NCI-H2107 treated with DMSO at 0.1 percent for 48 hours (cell line): ENCODE measurements at regions not wholly inside any gene's neighbourhood (a gene's known extent, or its start where the extent isn't known, plus 50 kb on each side); places are given as distances from the start of the nearest gene placed in this dataset.

ENCODE experiments used
- DNase-seq: peaks from one replicate; lab custom pipeline; 2025; ENCODE audit not compliant: unreplicated experiment; lab: John Stamatoyannopoulos, UW

DNA sequence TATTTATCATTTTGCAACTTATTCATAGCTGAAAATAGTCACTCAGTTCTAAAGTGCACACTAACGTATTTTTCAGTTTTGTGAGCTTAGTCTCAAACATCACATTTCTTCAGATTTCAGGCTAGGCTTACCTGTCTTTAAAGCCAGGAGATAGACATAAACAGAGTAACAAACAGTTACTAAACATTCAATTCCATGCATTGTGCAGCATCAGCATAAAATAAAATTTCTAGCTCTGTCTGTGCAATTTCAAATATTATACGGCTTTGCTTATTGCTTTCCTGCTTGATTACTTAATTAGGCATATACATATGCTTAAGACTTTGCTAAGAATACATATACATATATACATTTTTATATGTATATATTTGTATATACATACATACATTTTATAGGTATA lies 637.0 kb downstream of the NR4A2 start:
- no peak for DNase-seq

DNA sequence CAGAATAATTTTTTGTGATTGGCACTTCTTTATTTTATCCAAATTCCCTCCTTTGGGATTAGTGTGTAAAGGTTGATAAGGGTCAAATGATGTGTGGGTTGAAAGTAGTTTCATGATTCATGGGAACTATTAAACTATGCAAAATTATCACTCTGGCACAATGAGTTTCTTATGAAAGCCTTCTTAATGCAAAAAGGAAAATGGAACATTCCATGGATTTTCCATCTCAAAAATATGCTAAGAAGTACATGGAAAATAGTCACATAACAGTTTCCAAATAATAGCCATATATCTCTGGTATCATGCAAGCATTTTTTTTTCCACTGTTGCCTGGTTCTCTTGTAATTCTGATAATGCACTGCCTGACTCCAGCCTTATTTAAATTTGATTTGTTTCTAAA lies 639.7 kb downstream of the NR4A2 start:
- DNase-seq = no peak

DNA sequence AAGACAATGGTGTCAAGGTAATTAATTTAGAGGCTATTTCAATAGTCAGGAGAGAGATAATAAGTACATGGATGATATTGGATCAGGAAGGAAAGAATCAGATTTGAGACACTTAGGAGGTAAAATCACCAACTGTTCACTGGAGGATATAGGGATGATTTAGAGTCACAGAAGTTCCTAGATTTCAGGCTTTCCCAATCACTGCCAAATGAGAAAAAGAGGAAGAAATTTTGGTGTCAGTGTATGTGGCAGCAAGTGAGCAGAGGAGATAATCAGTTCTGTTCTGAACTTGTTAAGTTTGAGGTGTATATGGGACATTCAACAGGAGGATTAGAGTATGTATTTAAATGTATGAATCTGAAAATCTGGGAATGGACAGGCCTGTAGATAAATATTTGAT lies 640.4 kb downstream of the NR4A2 start:
- DNase-seq = no peak

DNA sequence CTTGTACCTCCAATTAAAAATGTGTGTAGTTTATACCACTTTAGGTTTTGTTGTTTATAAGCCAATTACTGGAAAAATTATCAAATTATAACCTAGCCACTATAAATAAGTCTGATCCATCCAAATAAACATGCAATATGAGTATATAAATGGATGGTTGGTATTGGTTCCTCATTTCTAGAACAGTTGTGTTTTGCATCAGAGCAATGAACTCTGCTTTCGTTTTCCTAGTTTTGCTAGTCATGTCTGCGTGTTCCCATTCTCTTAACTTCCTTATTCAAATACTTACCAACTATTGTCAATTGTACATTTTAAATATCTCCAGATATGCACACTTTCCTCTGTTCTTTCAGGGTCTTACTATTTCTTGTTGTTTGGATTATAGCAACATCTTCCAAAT lies 641.7 kb downstream of the NR4A2 start:
- DNase-seq = no peak

DNA sequence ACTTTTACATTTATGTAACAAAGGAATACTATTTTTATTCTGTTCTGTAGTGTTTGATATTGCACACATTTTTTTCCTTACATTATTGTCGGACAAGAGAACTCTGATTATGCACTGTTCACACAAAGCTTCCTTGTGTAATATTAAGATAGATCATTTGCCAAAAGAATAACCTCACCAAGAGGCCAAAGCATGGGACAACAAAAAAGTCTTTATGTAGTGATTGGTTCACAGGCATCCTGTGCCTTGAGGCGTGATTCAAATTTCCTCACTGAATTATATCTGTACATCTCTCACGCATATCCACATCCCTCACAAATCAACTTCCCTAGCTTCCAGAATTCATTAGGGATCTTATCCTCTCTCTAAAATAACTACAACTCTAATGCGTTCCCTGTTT lies 642.7 kb downstream of the NR4A2 start:
- no peak for DNase-seq

DNA sequence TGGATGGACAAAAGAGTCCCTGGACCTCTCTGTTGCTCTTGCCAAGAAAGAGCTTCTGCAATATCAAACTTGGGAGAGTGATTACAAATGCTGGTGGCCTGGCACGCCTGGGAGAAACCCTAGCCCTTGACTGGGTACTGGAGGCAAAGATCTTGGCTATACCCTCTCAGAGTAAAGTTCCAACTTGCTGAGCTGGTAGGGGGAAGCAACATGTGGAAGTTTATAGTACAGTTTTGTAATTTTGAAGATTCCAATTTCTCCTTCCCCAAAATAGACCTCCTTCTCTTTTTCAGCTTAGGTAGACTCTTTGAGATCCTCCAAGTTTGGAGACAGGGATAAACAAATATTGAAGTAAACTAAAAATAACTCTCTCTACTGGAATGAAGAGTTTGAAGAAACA lies 645.3 kb downstream of the NR4A2 start:
- DNase-seq = no peak

DNA sequence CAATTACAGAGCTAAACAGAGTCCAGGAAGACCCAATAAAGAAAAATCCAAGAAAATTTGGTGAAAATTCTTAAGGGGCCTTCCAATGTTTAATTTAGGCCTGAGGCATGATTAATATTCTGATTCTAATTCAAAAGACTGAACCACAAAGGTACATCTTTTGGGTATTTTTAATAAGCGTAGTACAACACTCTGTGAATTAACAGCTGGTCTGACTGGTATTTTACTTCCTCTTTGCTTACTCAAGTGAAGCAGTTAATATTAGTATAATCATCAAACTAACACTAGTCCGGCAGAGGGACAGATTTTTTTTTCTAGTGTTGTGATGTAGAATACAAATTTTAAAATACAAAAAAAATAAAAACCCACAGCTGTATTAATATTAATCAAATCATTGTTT lies 652.9 kb downstream of the NR4A2 start:
- DNase-seq = no peak

DNA sequence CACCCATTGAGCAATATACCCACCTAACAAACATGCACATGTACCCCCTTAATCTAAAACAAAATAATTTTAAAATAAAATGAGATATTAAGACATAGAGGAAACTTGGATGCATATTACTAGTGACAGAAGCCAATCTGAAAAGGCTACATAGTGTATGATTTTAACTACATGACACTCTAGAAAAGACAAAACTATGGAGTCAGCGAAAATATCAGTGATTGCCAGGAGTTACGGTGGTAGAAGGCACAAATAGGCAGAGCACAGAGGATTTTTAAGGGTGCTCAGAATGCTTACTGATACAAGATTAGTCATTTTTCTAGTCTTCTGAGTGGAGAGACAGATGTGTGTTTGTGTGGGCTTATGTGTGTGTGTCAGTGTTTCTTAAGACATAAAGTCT lies 656.6 kb downstream of the NR4A2 start:
- no peak for DNase-seq

DNA sequence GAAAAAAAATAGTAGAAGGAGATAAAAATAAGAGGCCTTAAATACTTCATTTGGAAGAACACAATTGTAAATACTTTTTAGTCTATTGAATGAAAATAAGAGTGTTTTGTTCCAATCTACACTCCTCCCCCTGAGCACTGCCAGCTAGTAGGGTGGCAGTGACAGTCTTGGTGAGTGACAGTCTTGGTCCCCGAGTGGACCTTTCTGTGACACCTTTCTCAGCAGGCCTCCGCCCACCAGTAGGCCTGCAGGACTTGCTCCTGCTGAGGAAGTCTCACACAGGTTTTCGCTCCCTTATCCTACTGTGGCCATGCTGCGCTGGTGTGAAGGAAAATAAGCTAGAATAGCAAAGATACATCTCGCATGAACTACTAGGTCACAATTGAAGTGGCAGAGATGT lies 666.8 kb downstream of the NR4A2 start:
- no peak for DNase-seq

DNA sequence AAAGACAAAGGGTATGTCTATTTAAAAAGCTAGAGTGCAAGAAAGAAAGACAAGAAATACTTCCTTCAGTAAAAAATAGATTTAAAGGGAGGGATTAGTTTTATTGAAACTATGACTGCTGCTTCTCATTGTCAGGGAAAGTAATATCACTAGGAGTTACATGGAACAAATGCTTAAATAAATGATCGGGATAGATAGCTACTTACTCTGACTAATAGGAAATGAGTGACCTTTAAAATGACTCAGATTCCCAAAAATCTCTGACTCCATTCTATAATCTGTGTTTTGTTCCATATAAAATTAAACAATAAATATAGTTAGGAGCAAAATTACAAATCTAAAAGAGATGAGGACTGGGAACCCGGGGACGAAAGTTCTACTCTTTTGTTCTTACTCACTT lies 669.3 kb downstream of the NR4A2 start:
- DNase-seq = no peak

DNA sequence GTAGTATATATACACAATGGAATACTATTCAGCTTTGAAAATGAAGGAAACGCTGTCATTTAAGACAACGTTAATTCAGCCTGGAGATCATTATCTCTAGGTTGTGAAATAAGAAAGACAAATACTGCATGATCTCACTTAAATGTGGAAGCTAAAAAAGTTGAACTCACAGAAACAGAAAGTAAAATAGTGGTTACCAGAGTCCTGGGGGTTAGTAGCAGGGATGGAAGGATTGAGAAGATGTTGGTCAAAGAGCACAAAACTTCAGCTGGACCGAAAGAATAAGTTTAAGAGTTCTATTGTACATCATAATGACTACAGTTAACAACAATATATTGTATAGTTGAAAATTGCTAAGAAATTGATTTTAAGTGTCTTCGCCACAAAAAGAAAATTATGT lies 670.3 kb downstream of the NR4A2 start:
- no peak for DNase-seq

DNA sequence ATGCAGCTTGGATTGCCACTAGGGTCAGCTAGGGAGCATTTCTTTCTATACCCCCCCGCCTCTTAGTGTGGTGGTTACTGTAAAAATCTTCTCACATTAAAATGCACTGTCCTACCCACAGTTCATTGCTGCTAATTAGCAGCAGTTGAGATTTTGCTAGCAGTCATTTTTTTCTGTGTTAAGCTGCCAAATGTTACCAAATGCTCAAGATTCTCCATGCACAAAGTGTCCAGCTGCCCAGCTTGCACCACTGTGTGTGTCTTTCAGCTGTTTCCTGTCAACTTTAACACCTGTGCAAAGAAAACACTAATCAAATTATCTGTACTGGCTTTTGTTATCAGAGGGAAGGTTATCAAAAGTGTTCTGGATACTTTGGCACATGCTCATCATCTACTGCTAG lies 679.3 kb downstream of the NR4A2 start:
- DNase-seq = no peak

DNA sequence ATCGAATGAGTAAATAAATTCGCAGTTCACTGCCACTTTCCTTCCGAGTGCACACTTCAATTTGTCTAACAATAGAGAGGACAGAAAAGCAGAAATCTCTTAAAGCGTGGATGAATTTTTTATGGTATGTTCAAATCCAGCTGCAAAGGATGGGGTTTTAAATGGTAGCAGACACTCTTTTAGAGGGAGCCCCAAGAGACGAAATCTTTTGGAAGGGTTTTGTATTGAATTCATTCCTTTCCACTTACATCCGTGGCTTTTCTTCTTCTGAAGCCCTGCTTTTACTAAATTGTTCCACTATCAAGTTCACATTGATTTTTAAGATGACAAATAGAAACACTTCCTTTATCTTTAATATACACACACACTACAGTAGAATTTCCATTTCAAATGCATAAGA lies 680.7 kb downstream of the NR4A2 start:
- DNase-seq = no peak

DNA sequence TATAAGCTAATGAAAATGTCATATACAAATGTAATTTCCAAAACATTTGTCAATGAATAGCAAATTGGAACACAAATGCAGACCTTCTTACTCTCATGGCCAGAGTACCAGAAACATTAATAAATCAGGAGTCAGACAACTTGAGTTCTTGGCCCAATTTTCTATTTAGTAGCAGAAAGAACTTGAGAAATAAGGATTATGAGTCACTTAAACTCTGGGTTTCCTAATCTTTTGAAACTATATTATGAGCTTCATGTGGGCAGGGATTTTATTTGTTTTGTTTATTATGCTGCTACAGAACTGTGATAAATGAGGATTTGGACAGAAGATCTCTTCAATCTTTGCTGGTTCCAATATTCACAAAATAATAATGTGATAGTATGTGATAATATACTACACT lies 686.7 kb downstream of the NR4A2 start:
- DNase-seq = no peak

DNA sequence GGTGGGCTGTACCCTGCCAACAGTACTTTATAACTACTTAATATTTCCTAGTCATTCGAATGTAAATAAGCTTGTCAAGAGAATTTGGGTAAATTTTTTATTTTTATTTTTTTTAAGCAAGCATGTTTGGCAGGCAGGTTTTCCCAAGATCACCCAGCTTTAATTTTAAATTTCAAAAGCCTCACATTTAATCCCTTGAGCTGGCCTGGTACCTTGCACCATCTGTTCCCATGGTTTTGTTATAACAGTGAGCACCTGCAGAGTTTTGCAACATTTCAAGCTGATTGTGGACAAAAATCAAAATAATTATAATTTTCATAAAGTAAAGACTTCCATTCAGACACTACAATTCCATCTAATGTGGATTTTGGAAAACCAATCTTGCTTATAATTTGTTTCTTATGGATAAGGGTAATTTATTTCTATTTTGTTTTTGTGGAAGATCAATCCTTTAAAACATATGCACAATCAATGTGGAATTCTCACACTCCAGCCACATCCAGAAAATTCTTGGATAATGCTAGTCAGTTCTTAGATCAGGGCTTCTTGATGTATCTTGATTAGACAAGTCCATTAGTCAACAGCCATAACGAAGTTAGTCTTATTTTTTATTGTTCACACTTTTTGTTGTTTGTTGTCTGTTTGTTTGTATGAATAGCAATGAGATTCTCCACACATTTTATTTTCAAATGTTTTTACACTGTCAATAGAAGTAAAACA lies 689.3 kb downstream of the NR4A2 start:
- DNase-seq = no peak

DNA sequence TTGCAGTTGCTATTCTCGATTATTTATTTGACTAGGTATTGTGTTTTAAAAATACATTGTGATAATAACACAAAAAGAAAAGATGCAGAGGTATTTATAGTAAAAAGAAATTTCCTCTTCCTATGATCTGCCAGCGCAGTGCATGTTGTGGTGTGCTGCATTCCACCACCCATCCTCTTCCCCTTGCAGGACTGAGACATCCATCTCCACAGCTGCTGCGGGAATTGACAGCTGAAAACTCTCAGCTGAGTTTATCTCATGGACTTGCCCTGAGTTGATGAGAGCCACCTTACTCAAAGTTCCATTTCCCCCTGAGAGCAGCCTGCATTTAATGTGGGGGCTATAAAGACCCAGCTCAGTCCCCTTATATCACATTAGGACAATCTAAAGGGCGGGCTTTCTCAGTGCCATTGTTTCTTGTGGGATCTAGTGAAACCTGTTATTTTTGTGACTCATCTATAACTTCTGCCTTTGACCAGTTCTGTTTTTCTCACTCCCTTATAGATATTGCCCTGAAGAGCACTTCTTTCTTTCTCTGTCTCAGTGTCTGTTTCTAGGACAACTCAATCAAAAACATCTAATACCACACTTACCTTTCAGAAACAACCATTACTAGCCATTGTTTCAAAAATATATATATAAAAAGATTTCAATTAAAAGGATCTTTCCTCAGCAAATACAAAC lies 698.5 kb downstream of the NR4A2 start:
- no peak for DNase-seq

DNA sequence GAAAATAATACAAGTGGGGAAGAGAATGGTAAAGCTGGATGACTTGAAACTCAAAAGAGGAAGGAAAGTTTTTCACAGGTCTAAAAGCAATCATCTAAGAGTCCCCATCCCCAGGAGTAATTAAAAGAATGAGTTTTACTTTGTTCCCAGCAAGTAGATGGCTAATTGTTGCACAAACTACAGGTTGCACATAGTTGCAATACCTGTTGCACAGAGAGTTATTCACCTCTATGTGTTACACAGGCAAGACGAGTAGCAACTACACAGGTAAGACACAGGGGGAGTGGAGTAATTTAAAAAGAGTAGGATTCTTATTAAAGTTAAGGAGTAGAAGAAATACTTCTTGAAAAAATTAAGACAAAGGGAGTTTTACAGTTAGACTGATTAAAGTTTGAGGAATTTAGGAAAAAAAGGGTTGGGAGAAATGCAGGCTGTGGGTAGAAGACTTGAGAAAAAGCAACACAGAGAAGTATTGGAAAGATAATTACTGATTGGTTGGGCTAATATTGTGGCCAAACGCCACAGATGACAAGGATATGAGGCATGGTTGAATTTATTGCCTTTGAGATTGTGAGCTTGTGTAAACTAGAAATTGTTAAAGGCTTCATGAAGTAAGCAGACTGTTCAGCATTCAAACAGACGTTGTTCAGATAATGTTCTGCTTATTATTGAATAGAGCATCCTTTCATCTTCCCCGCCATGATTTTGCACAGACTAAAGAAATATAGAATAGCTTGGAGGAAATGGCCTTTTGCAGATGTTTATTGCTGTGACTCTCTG lies 699.3 kb downstream of the NR4A2 start:
- no peak for DNase-seq

DNA sequence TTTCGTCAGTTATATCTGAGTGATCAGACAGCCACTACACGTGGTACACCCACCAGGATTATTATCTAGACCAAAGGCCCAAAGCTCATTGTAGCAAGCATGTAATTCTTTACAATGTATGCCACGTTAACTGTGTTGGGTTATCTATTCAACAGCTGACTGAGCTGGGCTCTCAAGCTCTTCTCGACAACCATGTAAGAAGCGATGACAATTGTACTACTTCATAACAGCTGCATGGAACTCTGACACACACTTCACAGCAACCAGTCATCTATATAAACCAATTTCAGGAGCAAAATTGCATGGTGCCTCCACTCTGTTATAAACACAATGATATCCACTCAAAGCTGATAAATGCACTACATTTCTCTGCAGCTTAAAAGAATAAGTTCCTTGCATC lies 701.8 kb downstream of the NR4A2 start:
- no peak for DNase-seq

DNA sequence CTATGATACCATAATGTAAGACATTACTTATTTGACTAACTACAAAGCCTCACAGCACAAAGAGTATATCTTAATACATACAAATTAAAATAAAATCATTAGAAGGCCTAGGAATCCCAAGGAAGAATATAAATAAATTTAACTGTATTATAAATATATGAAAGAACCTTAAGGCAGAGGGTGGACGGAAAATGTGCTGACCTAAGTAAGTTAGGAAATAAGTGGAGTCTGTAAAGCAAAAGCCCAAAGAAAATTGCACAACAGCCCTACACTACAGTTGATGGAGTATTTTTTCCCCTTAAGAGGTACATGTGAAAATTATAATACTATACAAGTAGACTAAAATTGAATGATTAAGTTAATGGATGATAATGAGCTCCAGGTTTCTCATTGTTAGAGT lies 710.1 kb downstream of the NR4A2 start:
- DNase-seq = no peak

DNA sequence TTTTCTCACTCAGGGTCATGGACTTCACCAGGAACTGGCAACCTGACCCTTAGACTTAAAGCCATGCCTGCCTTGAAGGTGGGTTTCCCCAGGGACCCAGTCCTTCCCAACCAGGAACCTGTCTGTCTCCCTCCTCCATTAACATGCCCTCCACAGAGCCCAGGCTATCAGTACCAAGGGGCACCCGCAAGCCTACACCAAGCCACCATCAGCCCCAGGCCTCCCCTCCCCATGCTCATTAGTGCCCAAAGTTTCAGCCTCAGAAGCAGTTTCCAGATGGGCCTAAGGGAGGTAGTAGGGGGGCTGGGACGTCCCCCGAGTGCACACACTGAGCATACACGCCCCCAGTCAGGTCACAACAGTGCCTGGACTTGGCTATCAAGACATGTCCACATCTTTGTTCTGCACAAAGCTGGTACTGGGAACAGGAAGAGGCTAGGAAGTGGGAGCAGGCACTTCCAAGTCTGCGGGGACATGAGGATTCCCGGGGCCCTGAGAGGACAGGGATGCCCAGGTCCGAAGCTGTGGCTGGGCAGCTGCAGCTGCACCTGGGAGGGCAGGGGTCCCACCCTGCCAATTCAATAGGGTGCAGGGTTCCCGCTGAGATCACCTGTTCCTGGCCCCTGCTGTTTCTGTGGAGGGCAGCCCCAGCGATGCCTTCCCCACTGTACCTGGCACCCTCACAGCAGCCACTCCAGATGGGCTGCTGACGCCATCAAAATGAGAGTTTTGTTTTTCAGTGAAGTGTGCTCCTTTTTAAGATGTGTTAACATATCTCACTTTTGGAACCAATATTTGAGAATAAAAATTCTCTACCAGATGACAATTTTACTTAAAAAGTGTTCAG lies 731.4 kb downstream of the NR4A2 start:
- DNase-seq = no peak

DNA sequence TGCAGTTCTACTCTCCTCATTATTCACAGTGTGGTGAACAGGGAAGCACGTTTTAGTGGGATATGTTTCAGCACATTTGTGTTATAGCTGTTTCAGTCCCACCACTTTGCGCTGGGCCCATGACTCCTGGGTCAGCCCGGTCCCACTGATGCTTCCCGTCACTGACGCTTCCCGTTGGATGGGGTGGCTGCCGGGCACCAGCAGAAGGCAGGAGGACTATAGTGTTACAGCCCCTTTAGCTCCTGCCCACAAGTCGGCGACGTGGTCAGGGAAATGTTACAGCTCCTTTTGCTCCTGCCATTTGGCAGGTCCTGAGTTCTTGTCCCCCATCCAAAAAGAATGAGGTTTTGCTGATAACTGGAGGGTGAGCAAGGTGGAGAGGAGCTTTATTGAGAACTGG lies 732.2 kb downstream of the NR4A2 start:
- no peak for DNase-seq
